CD14-positive monocyte (primary cell): ENCODE measurements at regions not wholly inside any gene's neighbourhood (a gene's known extent, or its start where the extent isn't known, plus 50 kb on each side); places are given as distances from the start of the nearest gene placed in this dataset.

ENCODE experiments used
- DNase-seq, 3 donors: peaks; one replicate each; pipeline ENCODE4 v3.0.0-alpha.2; 2011 to 2022
- H2AFZ ChIP-seq: 2 replicates; pipeline ENCODE4 v1.6.0; 2012; ENCODE audit warnings: mild to moderate bottlenecking, low read depth, low read length, inconsistent platforms; ENCODE audit not compliant: insufficient read depth, poor library complexity, severe bottlenecking
- H3K27ac ChIP-seq, 2 donors: 1 replicate in 1 of 2; 2 replicates in 1 of 2; pipeline ENCODE4 v1.5.1; 2012 to 2013; ENCODE audit warnings: low read length in 2 of 2, control low read depth in 1 of 2, inconsistent platforms in 1 of 2, low read depth in 1 of 2, mild to moderate bottlenecking in 1 of 2
- H3K27me3 ChIP-seq, 2 donors: one replicate each; pipeline versions ENCODE4 v1.6.0 to v1.6.1; 2011 to 2013; ENCODE audit warnings: low read length in 2 of 2; ENCODE audit not compliant: control insufficient read depth in 2 of 2, insufficient read depth in 2 of 2
- H3K36me3 ChIP-seq, 2 donors: replicated peaks in 1 of 2; 1 replicate in 1 of 2; 2 replicates in 1 of 2; pipeline versions ENCODE4 v1.5.1 to v1.6.1; 2012 to 2013; ENCODE audit warnings: low read length in 2 of 2, control low read depth in 1 of 2, inconsistent platforms in 1 of 2, mild to moderate bottlenecking in 1 of 2; ENCODE audit not compliant: insufficient read depth in 2 of 2, control insufficient read depth in 1 of 2
- H3K4me1 ChIP-seq, 2 donors: 1 replicate in 1 of 2; 2 replicates in 1 of 2; pipeline versions ENCODE4 v1.5.1 to v1.6.1; 2012 to 2013; ENCODE audit warnings: low read length in 2 of 2, control low read depth in 1 of 2, inconsistent platforms in 1 of 2, mild to moderate bottlenecking in 1 of 2, moderate library complexity in 1 of 2; ENCODE audit not compliant: insufficient read depth in 2 of 2, control insufficient read depth in 1 of 2
- H3K4me2 ChIP-seq: replicated peaks from 2 replicates; pipeline ENCODE3; 2012; ENCODE audit warnings: low read length, moderate library complexity, mild to moderate bottlenecking; ENCODE audit not compliant: poor library complexity, severe bottlenecking; ENCODE audit errors: extremely low read depth
- H3K4me3 ChIP-seq, 3 experiments: fragments of 200-600 bp in 1 of 3; sonication (generic) in 1 of 3; replicated peaks in 1 of 3; 1 replicate in 2 of 3; 2 replicates in 1 of 3; pipeline ENCODE4 v1.5.1; 2011 to 2013; ENCODE audit warnings: low read length in 3 of 3, mild to moderate bottlenecking in 3 of 3, control low read depth in 2 of 3, low read depth in 2 of 3, inconsistent platforms in 1 of 3, moderate library complexity in 1 of 3
- H3K79me2 ChIP-seq: 2 replicates; pipeline ENCODE4 v1.6.0; 2012; ENCODE audit warnings: mild to moderate bottlenecking, control low read depth, inconsistent platforms, low read length, moderate library complexity; ENCODE audit not compliant: insufficient read depth
- H3K9ac ChIP-seq: 2 replicates; pipeline ENCODE4 v1.6.0; 2017; ENCODE audit warnings: low read length, mild to moderate bottlenecking; ENCODE audit not compliant: insufficient read depth, poor library complexity, severe bottlenecking
- H3K9me3 ChIP-seq, 2 donors: replicated peaks in 1 of 2; 1 replicate in 1 of 2; 2 replicates in 1 of 2; pipeline versions ENCODE4 v1.5.1 to v1.6.1; 2012 to 2013; ENCODE audit warnings: low read length in 2 of 2, control low read depth in 1 of 2; ENCODE audit not compliant: control insufficient read depth in 1 of 2, insufficient read depth in 1 of 2
- H4K20me1 ChIP-seq: 2 replicates; pipeline ENCODE4 v1.6.0; 2012; ENCODE audit warnings: mild to moderate bottlenecking, low read length, control low read depth, moderate library complexity; ENCODE audit not compliant: insufficient read depth
- H3K27ac Mint-ChIP-seq, 7 donors: one replicate each; pipeline ENCODE4 v1.8.0; 2020; ENCODE audit warnings: mild to moderate bottlenecking in 7 of 7, mixed read lengths in 7 of 7, moderate library complexity in 6 of 7, inconsistent platforms in 2 of 7
- H3K27me3 Mint-ChIP-seq, 3 donors: one replicate each; pipeline ENCODE4 v1.8.0; 2021 to 2022; ENCODE audit warnings: low read depth in 3 of 3, mild to moderate bottlenecking in 3 of 3, mixed read lengths in 3 of 3, moderate library complexity in 3 of 3, inconsistent platforms in 1 of 3
- H3K36me3 Mint-ChIP-seq, 2 donors: one replicate each; pipeline ENCODE4 v1.8.0; 2020; ENCODE audit warnings: mixed read lengths in 2 of 2, inconsistent platforms in 1 of 2, mild to moderate bottlenecking in 1 of 2
- H3K4me1 Mint-ChIP-seq: one replicate; pipeline ENCODE4 v1.8.0; 2020; ENCODE audit warnings: mild to moderate bottlenecking, mixed read lengths
- H3K4me3 Mint-ChIP-seq, 2 donors: one replicate each; pipeline ENCODE4 v1.8.0; 2020; ENCODE audit warnings: mild to moderate bottlenecking in 2 of 2, mixed read lengths in 2 of 2, moderate library complexity in 1 of 2
- H3K9me3 Mint-ChIP-seq, 7 donors: one replicate each; pipeline ENCODE4 v1.8.0; 2020 to 2022; ENCODE audit warnings: mixed read lengths in 7 of 7, mild to moderate bottlenecking in 6 of 7, moderate library complexity in 6 of 7, inconsistent platforms in 2 of 7
- CTCF ChIP-seq: fragments of 200-600 bp; IDR thresholded peaks from one replicate; pipeline ENCODE4 v1.8.0; 2022; ENCODE audit warnings: antibody characterized with exemption, mild to moderate bottlenecking
- WGBS: methylation state at CpG from one replicate; pipeline ENCODE4 v1.1.5; 2013; ENCODE audit warnings: missing lambda C conversion rate; ENCODE audit not compliant: insufficient coverage; 5-methylcytosine and 5-hydroxymethylcytosine counted together
- intact Hi-C, 2 donors: fragments of 100-400 bp; cut with micrococcal nuclease; formaldehyde crosslinking; loops; one replicate each; pipeline versions ENCODE4 v1.15.0 to v1.15.1; 2023

- intact Hi-C loops, result no loop called here
- H4K20me1 ChIP-seq, result no peaks in the 10 kb centered on the region
- H2AFZ ChIP-seq, result no peak overlapping the region
- DNase-seq, result no peak
- H3K36me3 ChIP-seq, result no peaks in the 10 kb centered on the region
- no peak for TF ChIP-seq CTCF
- H3K4me2 ChIP-seq, result no peak overlapping the region
- Mint-ChIP-seq H3K9me3 (no peaks in the 10 kb centered on the region), H3K27ac (no peak overlapping the region), H3K4me3 (no peak overlapping the region), H3K27me3 (peaks cover 0 to 4% (median 2%) of the 10 kb centered on the region in 3 donors), H3K36me3 (no peaks in the 10 kb centered on the region), H3K4me1 (no peaks in the 10 kb centered on the region)
- no peaks in the 10 kb centered on the region for H3K9me3 ChIP-seq
- no peaks in the 10 kb centered on the region for H3K27me3 ChIP-seq
- 85% methylated on average over 4 of the region's 6 CpGs for WGBS
- no peak overlapping the region for H3K27ac ChIP-seq
- H3K4me1 ChIP-seq, result no peaks in the 10 kb centered on the region
- no peak overlapping the region for H3K4me3 ChIP-seq
- no peaks in the 10 kb centered on the region for H3K79me2 ChIP-seq
- no peak overlapping the region for H3K9ac ChIP-seq
Measured at GRCh38 chr1:31497601-31498000, 78.7 kb upstream of the TINAGL1 start.

GRCh38 chr1:31498376-31499040 is 77.8 kb upstream of the TINAGL1 start:
- Mint-ChIP-seq H3K4me3 (no peak overlapping the region), H3K27ac (no peak overlapping the region), H3K9me3 (no peaks in the 10 kb centered on the region), H3K36me3 (no peaks in the 10 kb centered on the region), H3K4me1 (no peaks in the 10 kb centered on the region), H3K27me3 (peaks cover 2 to 4% (median 3%) of the 10 kb centered on the region in 3 donors)
- Histone ChIP-seq H4K20me1 (no peaks in the 10 kb centered on the region), H3K4me1 (no peaks in the 10 kb centered on the region), H3K36me3 (no peaks in the 10 kb centered on the region), H3K27me3 (no peaks in the 10 kb centered on the region), H3K79me2 (no peaks in the 10 kb centered on the region), H3K9ac (no peak overlapping the region), H3K9me3 (no peaks in the 10 kb centered on the region), H2AFZ (no peak overlapping the region), H3K27ac (no peak overlapping the region), H3K4me2 (no peak overlapping the region), H3K4me3 (no peak overlapping the region)
- TF ChIP-seq CTCF, result no peak
- DNase-seq, result no peak
- intact Hi-C loops, result no loop called here
- WGBS, result 100% methylated on average over 8 of the region's 11 CpGs
